ENCODE measurements at regions not wholly inside any gene's neighbourhood (a gene's known extent, or its start where the extent isn't known, plus 50 kb on each side); places are given as distances from the start of the nearest gene placed in this dataset.

- no peak for DNase-seq (ENCODE audit: low spot score)
Observed at GRCh38 chr4:163622379-163623035, 128.0 kb downstream of the TMA16 start.

DNA sequence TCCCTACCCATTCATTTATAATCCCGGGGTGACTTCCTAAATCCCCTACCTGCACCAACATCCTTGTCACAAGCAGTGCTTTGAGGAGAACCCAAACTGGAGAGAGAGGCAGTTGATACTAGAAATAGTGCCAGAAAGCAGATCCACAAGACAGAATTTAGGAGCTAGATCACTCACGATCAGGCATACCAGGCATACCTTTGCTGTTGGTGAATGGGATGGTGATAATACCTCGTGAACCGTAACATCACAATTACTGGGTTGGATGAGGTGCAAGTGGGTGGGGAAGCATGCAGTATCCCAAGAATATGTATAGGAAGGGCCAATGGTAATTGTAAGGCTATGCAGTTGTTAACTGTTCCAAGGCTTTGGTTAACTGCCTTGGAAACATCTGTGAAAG lies 129.3 kb downstream of the TMA16 start:
- DNase-seq (ENCODE audit: low spot score) = no peak

DNA sequence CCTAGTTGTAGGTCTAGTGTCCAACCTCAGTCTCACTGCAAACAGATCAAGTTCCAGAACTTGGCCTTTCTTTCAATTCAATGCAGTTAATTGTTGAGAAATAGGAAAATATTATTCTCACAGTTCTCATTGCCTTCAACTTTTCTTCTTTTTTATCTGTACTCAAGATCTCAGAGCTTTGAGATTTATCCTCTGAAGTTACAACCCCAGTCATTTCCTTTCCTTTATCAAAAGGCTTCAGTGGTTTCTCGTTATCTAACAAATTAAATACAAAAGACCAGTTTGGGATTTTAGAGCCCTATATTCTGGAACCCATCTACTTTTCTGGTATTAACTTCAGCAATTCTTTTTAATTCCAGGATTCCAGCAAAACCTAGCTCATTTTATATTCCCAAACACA lies 130.2 kb downstream of the TMA16 start:
- DNase-seq (ENCODE audit: low spot score) = no peak

- no peak for DNase-seq (ENCODE audit: low spot score)
Observed at GRCh38 chr4:163631288-163631687, 136.8 kb downstream of the TMA16 start.

DNA sequence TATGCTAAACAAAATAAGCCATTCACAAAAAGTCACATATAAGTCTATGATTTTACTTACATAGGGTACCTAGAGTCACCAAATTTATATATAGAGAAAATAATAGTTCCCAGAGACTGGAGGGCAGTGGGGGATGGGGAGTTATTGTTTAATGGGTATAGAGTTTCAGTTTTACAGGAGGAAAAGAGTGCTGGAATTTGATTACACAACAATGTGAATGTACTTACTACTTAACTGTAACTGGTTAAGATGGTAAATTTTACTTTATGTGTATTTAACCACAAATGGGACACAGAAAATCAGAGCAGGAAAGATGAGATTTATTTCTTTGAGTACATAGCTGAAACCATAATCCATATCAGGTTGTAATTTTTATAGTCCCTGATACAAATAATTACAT lies 144.4 kb downstream of the TMA16 start:
- DNase-seq (ENCODE audit: low spot score) = no peak

- DNase-seq (ENCODE audit: low spot score) = no peak
Observed at GRCh38 chr4:163649557-163650091, 155.1 kb downstream of the TMA16 start.

- DNase-seq (ENCODE audit: low spot score) = no peak
Observed at GRCh38 chr4:163651761-163652160, 157.3 kb downstream of the TMA16 start.

GRCh38 chr4:163654621-163655020 lies 160.1 kb downstream of the TMA16 start:
- DNase-seq (ENCODE audit: low spot score) = no peak

DNA sequence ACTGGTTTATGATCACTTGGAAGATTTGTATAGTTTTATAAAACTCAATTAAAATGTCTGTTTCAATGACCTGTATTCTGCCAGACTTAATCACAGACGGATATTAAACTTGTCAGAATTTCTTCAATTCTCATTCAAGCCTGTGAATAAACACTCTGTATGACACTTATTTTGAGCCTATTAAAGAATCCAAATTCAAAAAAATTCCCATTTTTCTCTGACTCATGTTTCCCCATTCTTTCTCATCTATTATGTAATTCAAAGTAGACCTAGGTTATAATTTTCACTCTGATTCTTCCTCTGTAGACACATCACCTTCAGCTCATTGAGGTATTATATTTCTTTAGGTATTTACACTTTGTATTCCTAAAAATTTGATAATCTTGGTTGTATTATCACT lies 166.1 kb downstream of the TMA16 start:
- no peak for DNase-seq (ENCODE audit: low spot score)

- no peak for DNase-seq (ENCODE audit: low spot score)
Observed at GRCh38 chr4:163662768-163663167, 168.3 kb downstream of the TMA16 start.

GRCh38 chr4:163663454-163664225 lies 169.2 kb downstream of the TMA16 start:
- no peak for DNase-seq (ENCODE audit: low spot score)

- no peak for DNase-seq (ENCODE audit: low spot score)
Observed at GRCh38 chr4:163665101-163665500, 170.6 kb downstream of the TMA16 start.

DNA sequence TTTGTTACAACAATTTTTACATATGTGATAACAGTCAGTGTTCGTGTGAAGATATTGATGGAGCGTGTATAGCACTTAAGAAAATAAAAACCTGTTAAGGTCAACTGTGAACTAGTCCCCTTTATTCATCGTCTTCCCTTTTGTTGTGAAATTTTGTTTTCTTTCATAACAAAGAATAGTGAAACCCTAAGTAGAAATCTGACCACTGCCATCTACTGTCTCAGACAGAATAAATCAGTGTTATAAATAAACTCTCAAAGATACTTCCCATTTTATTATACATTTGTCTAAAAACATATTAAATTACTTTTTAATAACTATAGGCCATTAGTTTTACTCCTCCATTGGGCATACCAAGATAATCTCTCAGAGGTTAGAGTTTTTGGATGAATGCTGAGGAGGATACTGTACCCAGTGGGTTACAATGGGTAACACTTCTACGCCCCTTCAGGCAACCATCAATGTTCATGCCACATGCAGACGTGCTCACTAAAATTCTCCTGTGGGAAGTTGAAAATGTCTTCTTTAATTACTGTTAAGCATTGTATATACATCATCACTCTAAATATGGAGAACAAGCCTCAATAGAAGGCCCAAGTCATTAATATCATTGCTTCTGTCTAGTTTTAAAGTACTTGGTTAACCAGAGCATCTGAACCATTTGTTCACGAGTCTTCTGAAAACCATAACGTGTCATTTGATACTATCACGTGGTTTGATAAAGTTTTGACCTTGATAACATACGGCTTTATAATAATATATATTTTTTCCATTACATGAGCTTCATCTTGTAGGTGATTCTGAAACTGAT lies 171.2 kb downstream of the TMA16 start:
- no peak for DNase-seq (ENCODE audit: low spot score)

DNA sequence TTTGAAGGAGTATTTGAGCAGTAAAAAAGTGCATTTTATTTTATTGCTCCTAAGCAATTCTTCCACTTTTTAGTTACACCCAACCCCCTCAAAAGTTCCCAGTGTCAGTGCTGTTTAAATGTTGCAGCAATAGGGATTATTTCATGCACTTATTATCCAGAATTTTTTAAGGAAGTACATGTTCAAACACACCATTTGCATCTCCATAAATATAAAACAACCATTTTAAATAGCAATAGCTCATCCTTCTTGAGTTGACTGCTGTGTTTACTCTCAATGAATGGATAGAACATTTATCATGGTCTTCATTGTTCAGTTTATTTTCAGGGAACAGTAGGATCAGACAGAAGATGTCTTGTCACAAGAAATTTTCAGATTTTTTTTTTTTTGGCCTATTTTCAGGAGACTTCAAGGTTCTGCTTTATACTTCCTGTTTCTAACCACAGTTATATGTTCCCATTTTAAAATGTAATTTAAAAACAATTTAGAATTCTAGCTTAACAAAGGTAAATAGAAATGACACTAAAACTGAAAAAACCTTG lies 171.9 kb downstream of the TMA16 start:
- no peak for DNase-seq (ENCODE audit: low spot score)

DNA sequence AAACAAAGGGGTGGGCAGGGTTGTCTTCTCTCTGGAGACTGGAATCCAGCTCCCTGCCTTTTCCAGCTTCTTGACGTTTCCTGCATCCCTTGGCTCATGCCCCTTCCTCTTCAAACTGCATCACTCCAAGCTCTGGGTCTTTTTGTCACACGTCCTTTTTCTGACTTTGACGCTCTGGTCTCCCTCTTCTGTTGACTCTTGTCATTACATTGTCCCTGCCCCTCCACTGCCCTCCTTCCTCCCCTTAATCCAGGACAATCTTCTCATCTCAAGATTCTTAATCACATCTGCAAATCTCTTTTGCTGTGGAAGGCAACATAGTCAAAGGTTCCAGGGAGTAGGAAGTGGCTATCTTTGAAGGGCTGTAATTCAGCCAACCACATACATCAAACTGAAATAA lies 178.3 kb downstream of the TMA16 start:
- DNase-seq (ENCODE audit: low spot score) = no peak

- no peak for DNase-seq (ENCODE audit: low spot score)
Observed at GRCh38 chr4:163673848-163674697, 179.6 kb downstream of the TMA16 start.

DNA sequence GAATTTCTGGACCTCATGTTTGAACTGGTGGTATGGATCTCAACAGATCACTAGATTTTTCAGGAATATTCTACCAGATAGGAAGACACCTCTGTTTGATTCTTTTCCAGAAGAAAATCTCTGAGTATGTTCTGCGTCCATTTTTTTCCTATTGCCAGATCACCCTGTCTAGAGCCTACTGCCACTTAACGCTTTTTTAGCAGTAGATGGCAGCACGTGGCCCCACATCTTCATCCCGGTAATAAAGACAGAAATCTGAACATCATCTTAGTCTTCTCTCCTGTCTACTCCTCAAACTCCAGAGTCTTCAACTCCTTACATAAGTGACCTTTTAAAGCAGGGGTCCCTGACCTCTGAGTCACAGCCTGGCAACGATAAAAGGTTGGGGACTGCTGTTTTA lies 184.7 kb downstream of the TMA16 start:
- no peak for DNase-seq (ENCODE audit: low spot score)

DNA sequence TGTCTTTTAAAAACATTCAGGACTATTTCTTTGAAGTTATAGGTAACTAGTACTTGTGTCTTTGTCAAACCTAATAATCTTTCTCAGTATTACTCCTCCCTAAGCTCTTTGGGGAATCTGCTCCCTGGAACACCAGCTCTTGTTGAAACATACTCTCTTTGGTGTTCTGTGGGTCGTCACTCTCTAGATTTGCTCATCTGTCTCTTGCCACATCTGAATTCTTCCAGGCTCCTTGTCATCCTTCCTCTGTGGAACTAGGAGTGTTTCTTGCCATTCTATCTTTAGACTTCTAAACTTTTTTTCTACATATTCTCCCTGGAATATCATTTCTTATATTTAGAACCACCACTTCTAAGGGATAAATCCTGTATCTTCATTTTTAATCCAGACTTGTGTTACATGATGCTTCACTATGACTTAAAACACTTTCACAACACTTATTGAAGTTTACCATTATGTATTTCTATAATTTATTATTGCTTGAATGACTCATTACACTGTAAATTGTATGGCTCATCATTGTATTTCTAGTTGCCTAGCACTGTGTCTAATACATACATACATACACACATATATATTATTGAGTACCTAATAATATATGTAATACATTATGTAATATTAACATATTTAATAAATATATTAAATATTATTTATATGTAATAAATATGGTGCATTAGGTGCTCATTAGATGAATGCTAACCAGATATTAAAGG lies 186.1 kb downstream of the TMA16 start:
- DNase-seq (ENCODE audit: low spot score) = no peak

DNA sequence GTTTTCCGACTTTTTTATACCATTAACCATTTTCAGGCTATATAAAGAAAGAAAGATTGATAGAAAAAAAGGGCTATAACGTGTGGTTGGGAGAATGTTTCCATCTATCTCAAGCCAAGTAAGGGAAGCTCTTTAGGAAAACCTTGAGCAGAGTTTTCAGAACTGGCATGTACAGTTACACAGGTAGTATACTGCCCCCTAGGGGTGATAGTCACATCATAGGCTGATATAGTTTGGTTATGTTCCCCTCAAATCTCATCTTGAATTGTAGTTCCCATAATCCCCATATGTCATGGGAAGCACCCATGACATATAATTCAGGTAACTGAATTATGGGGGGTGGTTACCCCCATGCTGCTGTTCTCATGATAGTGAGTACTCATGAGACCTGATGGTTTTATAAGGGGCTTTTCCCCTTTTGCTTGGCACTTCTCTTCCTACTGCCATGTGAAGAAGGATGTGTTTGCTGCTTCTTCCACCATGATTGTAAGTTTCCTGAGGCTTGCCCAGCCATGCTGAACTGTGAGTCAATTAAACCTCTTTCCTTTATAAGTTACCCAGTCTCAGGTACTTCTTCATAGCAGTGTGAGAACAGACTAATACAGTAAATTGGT lies 186.8 kb downstream of the TMA16 start:
- DNase-seq (ENCODE audit: low spot score) = no peak

DNA sequence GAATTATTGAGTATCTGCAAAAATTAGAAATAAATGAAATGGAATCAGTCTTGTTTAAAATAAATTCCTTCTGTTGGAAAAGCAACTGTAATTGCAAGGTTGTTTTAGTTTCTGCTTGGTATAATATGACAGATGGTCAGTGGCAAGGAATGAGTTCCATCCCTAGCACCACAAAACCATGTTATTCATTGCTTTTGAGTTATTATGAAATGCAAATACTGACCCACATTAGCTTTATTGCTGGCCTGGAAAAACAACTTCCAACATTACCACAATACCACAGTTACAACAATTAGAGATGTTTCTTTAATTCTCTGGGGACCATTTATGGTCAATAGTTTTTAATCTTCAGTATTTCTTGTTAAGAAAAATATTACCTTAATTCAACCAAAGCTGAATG lies 194.4 kb downstream of the TMA16 start:
- no peak for DNase-seq (ENCODE audit: low spot score)
